ENCODE measurements at regions not wholly inside any gene's neighbourhood (a gene's known extent, or its start where the extent isn't known, plus 50 kb on each side); places are given as distances from the start of the nearest gene placed in this dataset.
"Not testable (repeated sequence)": the region's sequence is repeated elsewhere in the genome, so short reads cannot be mapped to it uniquely, and the experiment has no call there.

DNA sequence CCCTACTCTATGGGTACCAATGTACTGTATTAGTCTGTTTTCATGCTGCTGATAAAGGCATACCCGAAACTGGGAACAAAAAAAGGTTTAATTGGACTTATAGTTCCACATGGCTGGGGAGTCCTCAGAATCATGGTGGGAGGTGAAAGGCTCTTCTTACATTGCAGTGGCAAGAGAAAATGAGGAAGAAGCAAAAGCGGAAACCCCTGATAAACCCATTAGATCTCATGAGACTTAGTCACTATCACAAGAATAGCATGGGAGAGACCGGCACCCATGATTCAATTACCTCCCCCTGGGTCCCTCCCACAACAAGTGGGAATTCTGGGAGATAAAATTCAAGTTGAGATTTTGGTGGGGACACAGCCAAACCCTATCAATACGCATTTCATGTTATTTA lies 635.3 kb downstream of the MID1IP1 start:
- not testable (repeated sequence) for H3K4me1 ChIP-seq (ENCODE audit: control insufficient read depth in 3 of 3, insufficient read depth in 3 of 3, low read length in 3 of 3); H3K9ac ChIP-seq (ENCODE audit: low read depth in 1 of 3, low read length in 3 of 3); H3K4me3 ChIP-seq (ENCODE audit: low read length in 3 of 3); H3K27me3 ChIP-seq (ENCODE audit: control insufficient read depth in 3 of 3, insufficient read depth in 3 of 3, low read length in 3 of 3); H3K27ac ChIP-seq (ENCODE audit: low read depth, low read length); H3K36me3 ChIP-seq (ENCODE audit: control insufficient read depth in 3 of 3, insufficient read depth in 3 of 3, low read length in 3 of 3); H3K9me3 ChIP-seq (ENCODE audit: control insufficient read depth in 3 of 3, low read length in 3 of 3)

GRCh38 chrX:39437670-39438441 lies 636.6 kb downstream of the MID1IP1 start:
- Histone ChIP-seq H3K9me3 (ENCODE audit: control insufficient read depth in 3 of 3, low read length in 3 of 3) (peaks cover 0 to 4% (median 0%) of the 10 kb centered on the region in 3 donors), H3K36me3 (ENCODE audit: control insufficient read depth in 3 of 3, insufficient read depth in 3 of 3, low read length in 3 of 3) (no peaks in the 10 kb centered on the region), H3K27me3 (ENCODE audit: control insufficient read depth in 3 of 3, insufficient read depth in 3 of 3, low read length in 3 of 3) (peaks cover 0 to 5% (median 0%) of the 10 kb centered on the region in 3 donors), H3K4me3 (ENCODE audit: low read length in 3 of 3) (no peak overlapping the region), H3K4me1 (ENCODE audit: control insufficient read depth in 3 of 3, insufficient read depth in 3 of 3, low read length in 3 of 3) (no peaks in the 10 kb centered on the region), H3K27ac (ENCODE audit: low read depth, low read length) (no peak overlapping the region), H3K9ac (ENCODE audit: low read depth in 1 of 3, low read length in 3 of 3) (no peak overlapping the region)

- no peaks in the 10 kb centered on the region for H3K36me3 ChIP-seq (ENCODE audit: control insufficient read depth in 3 of 3, insufficient read depth in 3 of 3, low read length in 3 of 3)
- H3K9ac ChIP-seq (ENCODE audit: low read depth in 1 of 3, low read length in 3 of 3), result no peak overlapping the region
- H3K4me3 ChIP-seq (ENCODE audit: low read length in 3 of 3), result no peak overlapping the region
- H3K27ac ChIP-seq (ENCODE audit: low read depth, low read length), result no peak overlapping the region
- H3K4me1 ChIP-seq (ENCODE audit: control insufficient read depth in 3 of 3, insufficient read depth in 3 of 3, low read length in 3 of 3), result no peaks in the 10 kb centered on the region
- H3K9me3 ChIP-seq (ENCODE audit: control insufficient read depth in 3 of 3, low read length in 3 of 3), result peaks cover 0 to 4% (median 0%) of the 10 kb centered on the region in 3 donors
- H3K27me3 ChIP-seq (ENCODE audit: control insufficient read depth in 3 of 3, insufficient read depth in 3 of 3, low read length in 3 of 3), result peaks cover 0 to 9% (median 0%) of the 10 kb centered on the region in 3 donors
Measured at GRCh38 chrX:39438603-39439602, 637.6 kb downstream of the MID1IP1 start.

- no peak overlapping the region for H3K9ac ChIP-seq (ENCODE audit: low read depth in 1 of 3, low read length in 3 of 3)
- H3K36me3 ChIP-seq (ENCODE audit: control insufficient read depth in 3 of 3, insufficient read depth in 3 of 3, low read length in 3 of 3), result no peaks in the 10 kb centered on the region
- no peak overlapping the region for H3K27ac ChIP-seq (ENCODE audit: low read depth, low read length)
- H3K9me3 ChIP-seq (ENCODE audit: control insufficient read depth in 3 of 3, low read length in 3 of 3), result peaks cover 0 to 6% (median 0%) of the 10 kb centered on the region in 3 donors
- no peaks in the 10 kb centered on the region for H3K4me1 ChIP-seq (ENCODE audit: control insufficient read depth in 3 of 3, insufficient read depth in 3 of 3, low read length in 3 of 3)
- H3K27me3 ChIP-seq (ENCODE audit: control insufficient read depth in 3 of 3, insufficient read depth in 3 of 3, low read length in 3 of 3), result peaks cover 0 to 9% (median 0%) of the 10 kb centered on the region in 3 donors
- no peak overlapping the region for H3K4me3 ChIP-seq (ENCODE audit: low read length in 3 of 3)
Measured at GRCh38 chrX:39439906-39440798, 638.9 kb downstream of the MID1IP1 start.

DNA sequence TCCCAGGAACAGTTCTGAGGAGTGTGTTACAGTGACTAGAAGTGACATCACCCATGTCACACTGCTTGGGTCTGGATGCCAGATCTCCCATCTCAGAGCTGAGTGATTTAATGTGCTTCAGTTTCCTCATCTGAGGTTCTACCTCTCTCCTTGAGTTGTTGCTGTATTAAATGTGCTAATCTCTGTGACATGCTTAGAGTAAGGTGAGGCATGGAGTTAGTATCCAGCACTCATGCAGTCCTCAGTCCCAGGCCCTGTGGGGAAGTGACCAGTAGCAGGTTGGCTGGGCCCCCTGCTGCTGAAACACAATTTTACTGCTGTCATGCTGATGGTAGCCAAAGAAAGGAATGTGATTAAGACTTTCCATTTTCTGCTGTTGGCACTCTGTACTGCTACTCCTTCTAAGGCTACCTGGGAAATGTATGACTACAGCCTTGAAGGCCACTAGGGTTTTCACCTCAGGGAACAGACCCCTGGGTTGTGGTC lies 639.6 kb downstream of the MID1IP1 start:
- peaks cover 0 to 9% (median 0%) of the 10 kb centered on the region in 3 donors for H3K27me3 ChIP-seq (ENCODE audit: control insufficient read depth in 3 of 3, insufficient read depth in 3 of 3, low read length in 3 of 3)
- H3K36me3 ChIP-seq (ENCODE audit: control insufficient read depth in 3 of 3, insufficient read depth in 3 of 3, low read length in 3 of 3), result no peaks in the 10 kb centered on the region
- no peak overlapping the region for H3K27ac ChIP-seq (ENCODE audit: low read depth, low read length)
- H3K9ac ChIP-seq (ENCODE audit: low read depth in 1 of 3, low read length in 3 of 3), result no peak overlapping the region
- H3K4me1 ChIP-seq (ENCODE audit: control insufficient read depth in 3 of 3, insufficient read depth in 3 of 3, low read length in 3 of 3), result no peaks in the 10 kb centered on the region
- H3K4me3 ChIP-seq (ENCODE audit: low read length in 3 of 3), result no peak overlapping the region
- H3K9me3 ChIP-seq (ENCODE audit: control insufficient read depth in 3 of 3, low read length in 3 of 3), result peaks cover 0 to 6% (median 0%) of the 10 kb centered on the region in 3 donors

DNA sequence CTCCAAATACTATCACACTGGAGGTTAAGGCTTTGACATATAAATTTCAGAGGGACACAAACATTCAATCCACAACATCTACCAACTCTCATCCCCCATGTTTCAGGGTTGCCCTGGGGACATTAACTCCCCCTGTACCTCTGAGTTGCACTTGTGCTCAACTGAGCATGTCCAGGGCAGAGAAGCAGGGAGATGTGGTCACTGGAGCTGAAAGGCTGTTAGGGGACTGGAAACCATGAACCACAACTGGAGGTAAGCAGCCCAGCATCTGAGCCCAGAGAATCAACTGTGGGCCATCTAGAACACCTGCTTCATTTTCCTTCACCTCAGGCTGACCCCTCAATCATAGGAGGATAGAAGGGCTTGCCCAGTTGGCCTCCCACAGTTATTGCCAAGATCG lies 641.1 kb downstream of the MID1IP1 start:
- Histone ChIP-seq H3K9ac (ENCODE audit: low read depth in 1 of 3, low read length in 3 of 3) (no peak overlapping the region), H3K27ac (ENCODE audit: low read depth, low read length) (no peak overlapping the region), H3K36me3 (ENCODE audit: control insufficient read depth in 3 of 3, insufficient read depth in 3 of 3, low read length in 3 of 3) (no peaks in the 10 kb centered on the region), H3K4me3 (ENCODE audit: low read length in 3 of 3) (no peak overlapping the region), H3K4me1 (ENCODE audit: control insufficient read depth in 3 of 3, insufficient read depth in 3 of 3, low read length in 3 of 3) (no peaks in the 10 kb centered on the region), H3K27me3 (ENCODE audit: control insufficient read depth in 3 of 3, insufficient read depth in 3 of 3, low read length in 3 of 3) (peaks cover 0 to 9% (median 0%) of the 10 kb centered on the region in 3 donors), H3K9me3 (ENCODE audit: control insufficient read depth in 3 of 3, low read length in 3 of 3) (peaks cover 0 to 4% (median 0%) of the 10 kb centered on the region in 3 donors)

DNA sequence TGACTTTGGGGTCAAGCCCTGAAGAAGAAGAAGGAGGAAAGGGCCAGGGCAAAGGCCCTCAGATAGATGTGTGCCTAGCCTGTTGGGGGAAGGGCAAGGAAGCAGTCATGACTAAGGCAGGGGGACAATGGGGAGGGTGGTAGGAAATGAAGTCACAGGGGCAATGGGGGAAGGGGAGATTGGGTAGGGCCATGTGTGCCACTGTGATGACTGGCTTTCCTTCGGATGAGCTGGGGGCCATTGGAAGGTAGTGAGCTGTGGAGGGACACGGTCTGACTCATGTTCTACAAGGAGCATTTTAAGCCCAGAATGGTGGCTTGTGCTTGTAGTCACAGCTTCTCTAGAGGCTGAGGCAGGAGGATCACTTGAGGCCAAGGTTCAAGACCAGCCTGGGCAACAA lies 642.0 kb downstream of the MID1IP1 start:
- peaks cover 0 to 2% (median 0%) of the 10 kb centered on the region in 3 donors for H3K9me3 ChIP-seq (ENCODE audit: control insufficient read depth in 3 of 3, low read length in 3 of 3)
- H3K9ac ChIP-seq (ENCODE audit: low read depth in 1 of 3, low read length in 3 of 3), result no peak overlapping the region
- no peak overlapping the region for H3K27ac ChIP-seq (ENCODE audit: low read depth, low read length)
- peaks cover 0 to 9% (median 0%) of the 10 kb centered on the region in 3 donors for H3K27me3 ChIP-seq (ENCODE audit: control insufficient read depth in 3 of 3, insufficient read depth in 3 of 3, low read length in 3 of 3)
- H3K4me1 ChIP-seq (ENCODE audit: control insufficient read depth in 3 of 3, insufficient read depth in 3 of 3, low read length in 3 of 3), result no peaks in the 10 kb centered on the region
- H3K36me3 ChIP-seq (ENCODE audit: control insufficient read depth in 3 of 3, insufficient read depth in 3 of 3, low read length in 3 of 3), result no peaks in the 10 kb centered on the region
- H3K4me3 ChIP-seq (ENCODE audit: low read length in 3 of 3), result no peak overlapping the region

DNA sequence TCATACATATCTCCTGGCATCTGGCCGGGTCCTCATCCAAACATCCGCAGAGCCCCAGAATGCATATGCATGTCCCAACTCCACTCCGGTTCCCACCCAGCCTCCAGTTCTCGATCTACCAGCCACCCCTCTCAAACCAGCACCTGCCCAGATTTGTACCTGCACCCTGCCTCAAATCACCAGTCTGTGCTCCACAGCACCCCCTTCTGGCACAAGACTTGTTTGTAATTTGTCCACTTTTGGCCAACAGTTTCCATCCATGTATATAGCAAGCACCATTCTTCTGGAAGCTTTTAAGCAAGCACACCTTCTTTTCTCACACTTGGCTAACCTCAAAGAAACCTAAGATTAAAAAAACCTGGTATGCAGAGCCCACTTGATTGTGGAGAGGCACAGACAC lies 644.1 kb downstream of the MID1IP1 start:
- Histone ChIP-seq H3K36me3 (ENCODE audit: control insufficient read depth in 3 of 3, insufficient read depth in 3 of 3, low read length in 3 of 3) (no peaks in the 10 kb centered on the region), H3K4me1 (ENCODE audit: control insufficient read depth in 3 of 3, insufficient read depth in 3 of 3, low read length in 3 of 3) (no peaks in the 10 kb centered on the region), H3K27me3 (ENCODE audit: control insufficient read depth in 3 of 3, insufficient read depth in 3 of 3, low read length in 3 of 3) (peaks cover 0 to 9% (median 0%) of the 10 kb centered on the region in 3 donors), H3K9me3 (ENCODE audit: control insufficient read depth in 3 of 3, low read length in 3 of 3) (peaks cover 0 to 2% (median 0%) of the 10 kb centered on the region in 3 donors), H3K27ac (ENCODE audit: low read depth, low read length) (no peak overlapping the region), H3K4me3 (ENCODE audit: low read length in 3 of 3) (no peak overlapping the region), H3K9ac (ENCODE audit: low read depth in 1 of 3, low read length in 3 of 3) (no peak overlapping the region)

DNA sequence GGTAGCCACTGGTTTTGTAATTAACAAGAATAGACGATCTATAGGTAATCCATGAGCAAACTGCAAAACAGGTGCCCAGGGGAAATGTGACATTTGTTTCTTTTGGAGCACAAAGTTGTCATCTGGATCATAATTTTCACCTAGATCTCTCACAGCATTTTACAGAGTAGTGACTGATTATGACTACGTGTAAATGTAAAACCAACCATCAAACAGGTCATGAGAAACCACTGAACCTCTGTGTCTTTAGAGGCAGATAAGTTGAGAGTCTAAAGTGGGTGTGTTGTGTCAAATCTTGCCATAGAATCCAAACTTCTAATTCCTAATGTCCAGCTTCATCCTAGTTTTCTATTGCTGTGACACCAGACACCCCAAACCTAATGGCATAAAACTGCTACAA lies 648.1 kb downstream of the MID1IP1 start:
- no peak overlapping the region for H3K27ac ChIP-seq (ENCODE audit: low read depth, low read length)
- H3K4me3 ChIP-seq (ENCODE audit: low read length in 3 of 3), result no peak overlapping the region
- H3K36me3 ChIP-seq (ENCODE audit: control insufficient read depth in 3 of 3, insufficient read depth in 3 of 3, low read length in 3 of 3), result no peaks in the 10 kb centered on the region
- no peak overlapping the region for H3K9ac ChIP-seq (ENCODE audit: low read depth in 1 of 3, low read length in 3 of 3)
- H3K4me1 ChIP-seq (ENCODE audit: control insufficient read depth in 3 of 3, insufficient read depth in 3 of 3, low read length in 3 of 3), result no peaks in the 10 kb centered on the region
- H3K27me3 ChIP-seq (ENCODE audit: control insufficient read depth in 3 of 3, insufficient read depth in 3 of 3, low read length in 3 of 3), result no peaks in the 10 kb centered on the region
- H3K9me3 ChIP-seq (ENCODE audit: control insufficient read depth in 3 of 3, low read length in 3 of 3), result no peaks in the 10 kb centered on the region

All from skeletal muscle tissue (tissue), 3 donors.